ENCODE measurements at regions not wholly inside any gene's neighbourhood (a gene's known extent, or its start where the extent isn't known, plus 50 kb on each side); places are given as distances from the start of the nearest gene placed in this dataset.

GRCh38 chr2:12265646-12266045 is 451.1 kb upstream of the TRIB2 start:
- Histone ChIP-seq H3K9me3 (ENCODE audit: control insufficient read depth, low read depth, low read length) (no peaks in the 10 kb centered on the region), H3K4me2 (ENCODE audit: control insufficient read depth, extremely low read depth, insufficient read depth, low read depth, low read length) (no peak overlapping the region), H4K20me1 (ENCODE audit: control insufficient read depth, extremely low read depth, insufficient read depth, low read length) (no peaks in the 10 kb centered on the region), H2AFZ (ENCODE audit: control insufficient read depth, low read length) (no peak overlapping the region), H3K27ac (ENCODE audit: control insufficient read depth, insufficient read depth, low read length) (no peak overlapping the region), H3K79me2 (ENCODE audit: control insufficient read depth, insufficient read depth, low read length) (no peaks in the 10 kb centered on the region), H3K4me3 (ENCODE audit: control insufficient read depth in 2 of 3, extremely low read depth in 1 of 3, insufficient read depth in 2 of 3, low read depth in 1 of 3, low read length in 3 of 3) (no peak overlapping the region), H3K9ac (ENCODE audit: control insufficient read depth, extremely low read depth, insufficient read depth, low read length) (no peak overlapping the region), H3K27me3 (ENCODE audit: control insufficient read depth, extremely low read depth, insufficient read depth, low read length) (no peaks in the 10 kb centered on the region), H3K9me1 (ENCODE audit: control insufficient read depth, extremely low read depth, insufficient read depth, low read length) (no peaks in the 10 kb centered on the region), H3K4me1 (ENCODE audit: control insufficient read depth, extremely low read depth, insufficient read depth, low read length) (peaks cover 13% of the 10 kb centered on the region), H3K36me3 (ENCODE audit: control insufficient read depth in 2 of 2, extremely low read depth in 1 of 2, insufficient read depth in 2 of 2, low read length in 2 of 2) (no peaks in the 10 kb centered on the region)
- dilution Hi-C loops (cut with MboI; ENCODE audit: extremely low pct_ligation_motif_present, low sequenced_read_pairs), result no loop called here
- DNase-seq (ENCODE audit: low read depth, low spot score), result no peak
- no peak for FAIRE-seq
- TF ChIP-seq EZH2 (IDR thresholded peaks at IDR 0.05; ENCODE audit: low read length) (no peak), CTCF (optimal IDR thresholded peaks at IDR 0.05 in 1 of 3, IDR thresholded peaks at IDR 0.05 in 1 of 3, conservative IDR thresholded peaks at IDR 0.05 in 1 of 3; ENCODE audit: extremely low read depth in 1 of 3, insufficient read depth in 2 of 3, low read length in 3 of 3) (no peak)

GRCh38 chr2:12267042-12267441 is 449.7 kb upstream of the TRIB2 start:
- no peak for TF ChIP-seq CTCF (optimal IDR thresholded peaks at IDR 0.05 in 1 of 3, IDR thresholded peaks at IDR 0.05 in 1 of 3, conservative IDR thresholded peaks at IDR 0.05 in 1 of 3; ENCODE audit: extremely low read depth in 1 of 3, insufficient read depth in 2 of 3, low read length in 3 of 3)
- TF ChIP-seq EZH2 (IDR thresholded peaks at IDR 0.05; ENCODE audit: low read length), result no peak
- FAIRE-seq (no peak), DNase-seq (ENCODE audit: low read depth, low spot score) (no peak)
- Histone ChIP-seq H3K4me3 (ENCODE audit: control insufficient read depth in 2 of 3, extremely low read depth in 1 of 3, insufficient read depth in 2 of 3, low read depth in 1 of 3, low read length in 3 of 3) (no peak overlapping the region), H3K9ac (ENCODE audit: control insufficient read depth, extremely low read depth, insufficient read depth, low read length) (no peak overlapping the region), H2AFZ (ENCODE audit: control insufficient read depth, low read length) (no peak overlapping the region), H3K36me3 (ENCODE audit: control insufficient read depth in 2 of 2, extremely low read depth in 1 of 2, insufficient read depth in 2 of 2, low read length in 2 of 2) (no peaks in the 10 kb centered on the region), H3K4me2 (ENCODE audit: control insufficient read depth, extremely low read depth, insufficient read depth, low read depth, low read length) (no peak overlapping the region), H3K27me3 (ENCODE audit: control insufficient read depth, extremely low read depth, insufficient read depth, low read length) (no peaks in the 10 kb centered on the region), H3K27ac (ENCODE audit: control insufficient read depth, insufficient read depth, low read length) (no peak overlapping the region), H3K9me3 (ENCODE audit: control insufficient read depth, low read depth, low read length) (no peaks in the 10 kb centered on the region), H4K20me1 (ENCODE audit: control insufficient read depth, extremely low read depth, insufficient read depth, low read length) (no peaks in the 10 kb centered on the region), H3K4me1 (ENCODE audit: control insufficient read depth, extremely low read depth, insufficient read depth, low read length) (peaks cover 7% of the 10 kb centered on the region), H3K79me2 (ENCODE audit: control insufficient read depth, insufficient read depth, low read length) (no peaks in the 10 kb centered on the region), H3K9me1 (ENCODE audit: control insufficient read depth, extremely low read depth, insufficient read depth, low read length) (no peaks in the 10 kb centered on the region)
- dilution Hi-C loops (cut with MboI; ENCODE audit: extremely low pct_ligation_motif_present, low sequenced_read_pairs), result no loop called here
